ENCODE measurements at regions not wholly inside any gene's neighbourhood (a gene's known extent, or its start where the extent isn't known, plus 50 kb on each side); places are given as distances from the start of the nearest gene placed in this dataset.
"Not testable (repeated sequence)": the region's sequence is repeated elsewhere in the genome, so short reads cannot be mapped to it uniquely, and the experiment has no call there.

GRCh38 chr4:111068883-111069282, 446.0 kb upstream of the PITX2 start:
- TF ChIP-seq CTCF (IDR thresholded peaks at IDR 0.05; ENCODE audit: unreplicated experiment): no peak
- H3K4me1 Mint-ChIP-seq: peaks cover 16% of the 10 kb centered on the region
- H3K36me3 Mint-ChIP-seq: no peaks in the 10 kb centered on the region
- DNase-seq (ENCODE audit: low spot score in 2 of 2, unreplicated experiment in 2 of 2): no peak
- no peak overlapping the region for H3K4me3 Mint-ChIP-seq
- no peak overlapping the region for H3K27ac Mint-ChIP-seq
- peaks cover 9% of the 10 kb centered on the region for H3K9me3 Mint-ChIP-seq
- no peaks in the 10 kb centered on the region for H3K27me3 Mint-ChIP-seq (ENCODE audit: low read depth)

- Mint-ChIP-seq H3K9me3 (peaks cover 11% of the 10 kb centered on the region), H3K4me3 (no peak overlapping the region), H3K27me3 (ENCODE audit: low read depth) (no peaks in the 10 kb centered on the region), H3K4me1 (peaks cover 16% of the 10 kb centered on the region), H3K36me3 (no peaks in the 10 kb centered on the region), H3K27ac (peak overlapping the region; percentile 39)
- TF ChIP-seq CTCF (IDR thresholded peaks at IDR 0.05; ENCODE audit: unreplicated experiment): no peak
- DNase-seq (ENCODE audit: low spot score in 2 of 2, unreplicated experiment in 2 of 2): no peak
Observed at GRCh38 chr4:111070390-111070789, 447.5 kb upstream of the PITX2 start.

GRCh38 chr4:111074523-111075114, 451.7 kb upstream of the PITX2 start:
- Mint-ChIP-seq H3K4me3 (no peak overlapping the region), H3K4me1 (no peaks in the 10 kb centered on the region), H3K27me3 (ENCODE audit: low read depth) (no peaks in the 10 kb centered on the region), H3K9me3 (peaks cover 48% of the 10 kb centered on the region), H3K36me3 (peaks cover 11% of the 10 kb centered on the region), H3K27ac (no peak overlapping the region)
- no peak for DNase-seq (ENCODE audit: low spot score in 2 of 2, unreplicated experiment in 2 of 2)
- no peak for TF ChIP-seq CTCF (IDR thresholded peaks at IDR 0.05; ENCODE audit: unreplicated experiment)

- Mint-ChIP-seq H3K9me3 (peaks cover 55% of the 10 kb centered on the region), H3K36me3 (peaks cover 11% of the 10 kb centered on the region)
- not testable (repeated sequence) for H3K4me3 Mint-ChIP-seq; H3K4me1 Mint-ChIP-seq; H3K27me3 Mint-ChIP-seq (ENCODE audit: low read depth); DNase-seq (ENCODE audit: low spot score in 2 of 2, unreplicated experiment in 2 of 2); H3K27ac Mint-ChIP-seq
Observed at GRCh38 chr4:111076299-111076698, 453.4 kb upstream of the PITX2 start.

- Mint-ChIP-seq H3K9me3 (peaks cover 10% of the 10 kb centered on the region), H3K4me1 (no peaks in the 10 kb centered on the region), H3K27me3 (ENCODE audit: low read depth) (no peaks in the 10 kb centered on the region), H3K36me3 (no peaks in the 10 kb centered on the region), H3K4me3 (no peak overlapping the region), H3K27ac (no peak overlapping the region)
- TF ChIP-seq CTCF (IDR thresholded peaks at IDR 0.05; ENCODE audit: unreplicated experiment): no peak
- no peak for DNase-seq (ENCODE audit: low spot score in 2 of 2, unreplicated experiment in 2 of 2)
Observed at GRCh38 chr4:111108153-111108552, 485.3 kb upstream of the PITX2 start.

- H3K27ac Mint-ChIP-seq: no peak overlapping the region
- DNase-seq (ENCODE audit: low spot score in 2 of 2, unreplicated experiment in 2 of 2): no peak
- H3K9me3 Mint-ChIP-seq: peaks cover 10% of the 10 kb centered on the region
- no peaks in the 10 kb centered on the region for H3K36me3 Mint-ChIP-seq
- no peaks in the 10 kb centered on the region for H3K27me3 Mint-ChIP-seq (ENCODE audit: low read depth)
- H3K4me3 Mint-ChIP-seq: no peak overlapping the region
- no peak for TF ChIP-seq CTCF (IDR thresholded peaks at IDR 0.05; ENCODE audit: unreplicated experiment)
- H3K4me1 Mint-ChIP-seq: no peaks in the 10 kb centered on the region
Observed at GRCh38 chr4:111113591-111113990, 490.7 kb upstream of the PITX2 start.
